ENCODE measurements at regions not wholly inside any gene's neighbourhood (a gene's known extent, or its start where the extent isn't known, plus 50 kb on each side); places are given as distances from the start of the nearest gene placed in this dataset.

DNA sequence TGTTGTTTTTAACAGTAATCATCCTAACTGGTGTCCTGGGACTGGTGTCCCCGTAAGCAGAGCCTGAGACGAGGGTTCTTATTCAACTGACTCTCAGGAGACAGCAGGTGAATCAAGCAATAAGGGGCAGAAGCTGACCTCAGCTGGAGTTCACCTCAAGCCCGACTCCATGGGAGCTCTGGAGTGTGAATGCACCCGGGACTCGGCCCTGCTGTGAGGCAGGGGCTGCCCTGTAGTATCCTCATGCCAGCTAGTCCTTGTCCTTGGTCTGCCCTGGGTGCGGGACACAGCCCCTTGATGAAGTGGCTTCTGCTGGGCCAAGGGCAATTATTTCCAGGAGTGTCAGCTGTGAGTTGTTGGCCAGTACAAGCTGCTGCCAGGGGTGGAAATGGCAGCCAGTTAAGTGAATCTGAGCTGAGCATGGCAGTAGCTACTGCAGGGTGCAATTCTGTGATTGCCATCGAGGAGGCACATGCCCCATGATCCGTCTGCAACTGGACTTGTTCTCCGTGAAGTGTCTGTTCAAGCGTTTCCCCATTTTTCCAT lies 54.9 kb upstream of the OTOS start:
- TF ChIP-seq, protein P1, sequence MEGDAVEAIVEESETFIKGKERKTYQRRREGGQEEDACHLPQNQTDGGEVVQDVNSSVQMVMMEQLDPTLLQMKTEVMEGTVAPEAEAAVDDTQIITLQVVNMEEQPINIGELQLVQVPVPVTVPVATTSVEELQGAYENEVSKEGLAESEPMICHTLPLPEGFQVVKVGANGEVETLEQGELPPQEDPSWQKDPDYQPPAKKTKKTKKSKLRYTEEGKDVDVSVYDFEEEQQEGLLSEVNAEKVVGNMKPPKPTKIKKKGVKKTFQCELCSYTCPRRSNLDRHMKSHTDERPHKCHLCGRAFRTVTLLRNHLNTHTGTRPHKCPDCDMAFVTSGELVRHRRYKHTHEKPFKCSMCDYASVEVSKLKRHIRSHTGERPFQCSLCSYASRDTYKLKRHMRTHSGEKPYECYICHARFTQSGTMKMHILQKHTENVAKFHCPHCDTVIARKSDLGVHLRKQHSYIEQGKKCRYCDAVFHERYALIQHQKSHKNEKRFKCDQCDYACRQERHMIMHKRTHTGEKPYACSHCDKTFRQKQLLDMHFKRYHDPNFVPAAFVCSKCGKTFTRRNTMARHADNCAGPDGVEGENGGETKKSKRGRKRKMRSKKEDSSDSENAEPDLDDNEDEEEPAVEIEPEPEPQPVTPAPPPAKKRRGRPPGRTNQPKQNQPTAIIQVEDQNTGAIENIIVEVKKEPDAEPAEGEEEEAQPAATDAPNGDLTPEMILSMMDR (IDR thresholded peaks at IDR 0.05): no peak
- TF ChIP-seq POLR2A (IDR thresholded peaks at IDR 0.05) (no peak), EP300 (IDR thresholded peaks at IDR 0.05; ENCODE audit: low read depth) (no peak)
